SH-SY5Y (cell line): ENCODE measurements at regions not wholly inside any gene's neighbourhood (a gene's known extent, or its start where the extent isn't known, plus 50 kb on each side); places are given as distances from the start of the nearest gene placed in this dataset.

Source experiments
- GATA2 ChIP-seq: IDR thresholded peaks from 2 replicates; pipeline ENCODE4 v1.6.1; 2011; ENCODE audit warnings: mild to moderate bottlenecking, low read depth, low read length
- GATA3 ChIP-seq: IDR thresholded peaks from 2 replicates; pipeline ENCODE4 v1.6.1; 2011; ENCODE audit warnings: low read depth, mild to moderate bottlenecking, low read length, moderate library complexity

- no peak for TF ChIP-seq GATA2
Observed at GRCh38 chr2:150144546-150145298, 342.7 kb downstream of the RND3 start.

- TF ChIP-seq GATA2, result no peak
- TF ChIP-seq GATA3, result no peak
Observed at GRCh38 chr2:150143087-150143536, 344.4 kb downstream of the RND3 start.

GRCh38 chr2:150142561-150142960 lies 344.9 kb downstream of the RND3 start:
- TF ChIP-seq GATA3 (no peak), GATA2 (no peak)

- TF ChIP-seq GATA3, result no peak
Observed at GRCh38 chr2:150141226-150142001, 346.1 kb downstream of the RND3 start.

- TF ChIP-seq GATA2, result no peak
- TF ChIP-seq GATA3, result no peak
Observed at GRCh38 chr2:150140777-150141176, 346.7 kb downstream of the RND3 start.

GRCh38 chr2:150138587-150138986 lies 348.9 kb downstream of the RND3 start:
- no peak for TF ChIP-seq GATA2
- TF ChIP-seq GATA3, result no peak

- TF ChIP-seq GATA2 (no peak), GATA3 (no peak)
Observed at GRCh38 chr2:150137338-150138069, 350.0 kb downstream of the RND3 start.

GRCh38 chr2:150136893-150137292 lies 350.6 kb downstream of the RND3 start:
- TF ChIP-seq GATA3, result no peak
- no peak for TF ChIP-seq GATA2

- TF ChIP-seq GATA2 (no peak), GATA3 (no peak)
Observed at GRCh38 chr2:150136401-150136800, 351.1 kb downstream of the RND3 start.

- TF ChIP-seq GATA2 (no peak), GATA3 (no peak)
Observed at GRCh38 chr2:150135223-150135883, 352.1 kb downstream of the RND3 start.

- no peak for TF ChIP-seq GATA2
- no peak for TF ChIP-seq GATA3
Observed at GRCh38 chr2:150134223-150134857, 353.1 kb downstream of the RND3 start.

GRCh38 chr2:150133623-150134022 lies 353.8 kb downstream of the RND3 start:
- no peak for TF ChIP-seq GATA3
- no peak for TF ChIP-seq GATA2

GRCh38 chr2:150129921-150130575 lies 357.4 kb downstream of the RND3 start:
- TF ChIP-seq GATA3 (no peak), GATA2 (no peak)
